HG03280 (cell line): ENCODE measurements at regions not wholly inside any gene's neighbourhood (a gene's known extent, or its start where the extent isn't known, plus 50 kb on each side); places are given as distances from the start of the nearest gene placed in this dataset.
"Not testable (repeated sequence)": the region's sequence is repeated elsewhere in the genome, so short reads cannot be mapped to it uniquely, and the experiment has no call there.

Source experiments
- ATAC-seq: cut with Tn5 transposase; IDR thresholded peaks from one replicate; pipeline ENCODE4 v1.9.1; 2021; ENCODE audit warnings: mild to moderate bottlenecking, moderate library complexity; ENCODE audit not compliant: unreplicated experiment

DNA sequence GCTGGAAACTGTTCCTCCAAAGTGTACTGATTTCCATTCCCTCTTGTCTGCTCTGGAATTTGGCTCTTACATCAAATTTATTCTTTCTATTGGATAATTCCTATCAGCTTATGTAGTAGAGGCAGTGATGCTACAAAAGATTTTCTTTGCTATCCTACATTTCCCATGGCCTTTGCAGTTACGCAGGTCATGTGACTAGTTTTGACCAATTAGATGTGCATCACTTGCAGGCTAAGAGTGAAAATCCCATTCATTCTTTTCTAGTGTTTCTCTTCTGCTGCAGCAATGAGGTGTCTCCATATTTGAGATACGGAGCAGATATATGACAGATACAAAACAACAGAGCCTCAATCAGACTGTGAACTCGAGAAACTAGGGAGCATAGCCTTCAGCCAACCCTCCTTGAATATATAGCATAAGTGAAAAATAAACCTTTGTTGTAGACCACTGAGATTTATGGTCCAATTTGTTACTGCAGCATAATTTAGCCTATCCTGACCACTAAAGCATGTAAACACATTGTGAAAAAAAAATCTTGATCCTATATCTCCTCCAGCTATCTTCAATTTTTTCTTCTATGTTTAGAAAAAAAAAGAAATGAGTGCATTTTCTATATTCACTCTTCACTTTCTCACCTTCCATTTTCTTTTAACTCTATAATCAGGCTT, 102.0 kb downstream of the HNMT start:
- no peak for ATAC-seq

DNA sequence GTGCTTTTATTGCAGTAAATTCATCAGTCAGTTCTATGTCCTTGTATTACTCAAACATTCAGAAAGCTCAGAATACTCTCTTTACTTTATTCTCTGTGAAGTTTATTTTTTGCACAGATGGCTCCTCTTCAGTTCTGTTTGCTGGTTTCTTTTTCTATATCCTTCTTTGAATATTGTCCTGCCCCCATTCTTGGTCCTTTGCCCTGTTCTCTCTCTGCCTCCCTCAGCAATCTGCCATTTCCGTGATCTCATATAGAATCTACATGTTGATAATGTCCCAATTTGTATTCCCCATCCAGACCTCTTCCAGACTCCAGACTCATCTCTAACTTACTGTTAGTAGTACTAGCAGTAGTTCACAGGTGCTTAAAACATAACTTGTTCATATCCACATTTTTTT, 102.6 kb downstream of the HNMT start:
- ATAC-seq, result no peak

DNA sequence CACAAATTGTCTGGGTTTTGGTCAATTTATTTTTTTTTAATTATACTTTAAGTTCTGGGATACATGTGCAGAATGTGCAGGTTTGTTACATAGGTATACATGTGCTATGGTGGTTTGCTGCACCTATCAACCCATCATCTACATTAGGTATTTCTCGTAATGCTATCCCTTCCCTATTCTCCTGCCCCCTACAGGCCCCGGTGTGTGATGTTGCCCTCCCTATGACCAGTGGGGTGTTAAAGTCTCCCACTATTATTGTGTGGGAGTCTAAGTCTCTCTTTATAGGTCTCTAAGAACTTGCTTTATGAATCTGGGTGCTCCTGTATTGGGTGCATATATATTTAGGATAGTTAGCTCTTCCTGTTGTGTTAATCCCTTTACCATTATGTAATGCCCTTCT, 104.4 kb downstream of the HNMT start:
- not testable (repeated sequence) for ATAC-seq

DNA sequence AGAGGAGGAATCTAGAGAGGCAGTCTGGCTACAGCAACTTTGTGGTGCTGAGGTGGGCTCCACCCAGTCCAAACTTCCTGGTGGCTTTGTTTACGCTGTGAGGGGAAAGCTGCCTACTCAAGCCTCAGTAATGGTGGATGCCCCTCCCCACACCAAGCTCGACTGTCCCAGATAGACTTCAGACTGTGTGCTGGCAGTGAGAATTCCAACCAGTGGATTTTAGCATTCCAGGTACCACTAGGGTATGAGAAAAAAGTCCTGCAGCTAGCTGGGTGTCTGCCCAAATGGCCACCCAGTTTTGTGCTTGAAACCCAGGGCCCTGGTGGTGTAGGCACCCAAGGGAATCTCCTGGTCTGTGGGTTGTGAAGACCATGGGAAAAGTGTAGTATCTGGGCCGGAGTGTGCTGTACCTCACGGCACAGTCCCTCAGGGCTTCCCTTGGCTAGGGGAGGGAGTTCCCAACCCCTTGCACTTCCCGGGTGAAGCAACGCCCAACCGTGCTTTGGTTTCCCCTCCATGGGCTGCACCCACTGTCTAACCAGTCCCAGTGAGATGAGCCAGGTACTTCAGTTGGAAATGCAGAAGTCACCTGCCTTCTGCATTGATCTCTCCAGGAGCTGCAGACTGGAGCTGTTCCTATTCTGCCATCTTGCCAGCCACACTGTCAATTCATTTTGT, 106.9 kb downstream of the HNMT start:
- not testable (repeated sequence) for ATAC-seq

DNA sequence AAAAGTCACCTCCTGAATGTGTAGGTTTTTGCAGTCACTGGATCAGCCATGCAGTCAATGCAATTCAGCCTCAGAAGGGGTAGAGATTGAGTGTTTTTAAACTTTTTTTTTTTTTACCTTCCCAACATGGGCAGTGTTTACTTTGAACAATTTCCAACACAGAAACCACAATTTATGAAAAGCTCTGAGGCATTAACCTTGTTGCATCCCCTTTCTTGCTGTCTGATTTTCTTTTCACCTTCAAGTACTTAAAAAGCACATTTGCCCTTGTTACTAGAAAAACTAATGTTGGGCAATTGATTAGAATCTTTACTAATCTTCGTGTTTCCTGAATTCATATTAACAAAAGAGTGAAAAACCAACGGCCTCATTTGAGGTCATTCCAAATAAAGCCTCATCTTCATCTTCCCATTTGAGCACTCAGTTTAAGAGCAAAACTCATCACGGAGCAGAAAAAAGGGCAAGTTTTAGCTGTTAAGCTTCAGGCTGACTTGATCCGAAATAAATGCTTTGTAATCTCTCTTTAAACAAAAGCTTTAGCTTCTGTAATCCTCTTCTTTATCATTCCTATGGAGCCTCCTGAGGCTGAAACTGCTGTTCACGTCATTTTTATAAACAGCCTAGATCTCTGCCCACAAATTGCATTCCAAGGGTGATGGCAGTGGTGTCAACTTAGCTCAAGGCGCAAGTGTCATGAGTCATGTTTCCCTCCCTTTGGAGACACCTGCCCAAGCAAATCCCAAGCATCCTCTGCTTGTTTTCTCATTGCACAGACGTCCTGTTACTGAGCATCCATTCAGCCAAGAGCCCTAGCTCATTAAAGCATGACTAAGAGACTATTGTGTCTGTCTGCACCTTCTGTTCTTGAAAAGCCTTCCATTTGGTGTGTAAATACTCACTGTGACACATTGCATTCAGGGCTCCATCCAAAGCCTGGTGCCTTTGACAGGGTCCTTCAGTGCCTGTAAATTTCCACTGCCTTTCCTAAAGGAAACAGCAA, 107.7 kb downstream of the HNMT start:
- ATAC-seq, result no peak

DNA sequence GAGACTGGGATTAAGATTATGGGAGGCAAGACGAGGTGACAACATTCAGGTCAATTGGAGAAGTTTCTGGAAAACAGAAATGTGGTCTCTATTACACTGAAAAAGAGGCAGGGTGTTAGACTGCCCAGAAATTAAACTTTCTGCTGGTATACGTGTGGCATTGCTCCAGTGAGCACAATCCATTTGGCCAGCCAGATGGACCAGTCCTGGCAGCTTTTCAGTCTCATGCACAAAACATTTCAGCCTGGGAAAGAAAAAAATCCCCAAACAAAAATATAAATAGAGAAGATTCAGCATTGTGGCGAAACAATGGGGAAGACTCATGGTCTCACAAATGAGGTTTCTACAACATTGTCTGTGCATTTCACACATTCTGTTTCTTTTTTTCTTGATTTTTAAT, 113.9 kb downstream of the HNMT start:
- no peak for ATAC-seq

DNA sequence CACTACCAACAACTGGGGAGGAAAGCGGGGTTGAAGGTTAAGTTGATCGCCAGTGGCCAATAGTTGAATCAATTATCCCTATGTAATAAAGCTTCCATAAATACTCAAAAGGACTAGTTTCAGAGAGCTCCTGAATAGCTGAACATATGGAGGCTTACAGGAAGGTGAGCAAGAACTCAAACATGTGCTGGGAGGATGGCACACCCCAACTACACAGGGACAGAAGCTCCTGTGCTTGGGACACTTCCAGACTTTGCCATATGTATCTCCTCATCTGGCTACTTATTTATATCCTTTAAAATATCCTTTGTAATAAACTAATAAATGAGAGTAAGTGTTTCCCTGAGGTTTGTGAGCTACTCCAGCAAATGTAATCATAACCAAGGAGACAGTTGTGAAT, 115.7 kb downstream of the HNMT start:
- ATAC-seq, result no peak

DNA sequence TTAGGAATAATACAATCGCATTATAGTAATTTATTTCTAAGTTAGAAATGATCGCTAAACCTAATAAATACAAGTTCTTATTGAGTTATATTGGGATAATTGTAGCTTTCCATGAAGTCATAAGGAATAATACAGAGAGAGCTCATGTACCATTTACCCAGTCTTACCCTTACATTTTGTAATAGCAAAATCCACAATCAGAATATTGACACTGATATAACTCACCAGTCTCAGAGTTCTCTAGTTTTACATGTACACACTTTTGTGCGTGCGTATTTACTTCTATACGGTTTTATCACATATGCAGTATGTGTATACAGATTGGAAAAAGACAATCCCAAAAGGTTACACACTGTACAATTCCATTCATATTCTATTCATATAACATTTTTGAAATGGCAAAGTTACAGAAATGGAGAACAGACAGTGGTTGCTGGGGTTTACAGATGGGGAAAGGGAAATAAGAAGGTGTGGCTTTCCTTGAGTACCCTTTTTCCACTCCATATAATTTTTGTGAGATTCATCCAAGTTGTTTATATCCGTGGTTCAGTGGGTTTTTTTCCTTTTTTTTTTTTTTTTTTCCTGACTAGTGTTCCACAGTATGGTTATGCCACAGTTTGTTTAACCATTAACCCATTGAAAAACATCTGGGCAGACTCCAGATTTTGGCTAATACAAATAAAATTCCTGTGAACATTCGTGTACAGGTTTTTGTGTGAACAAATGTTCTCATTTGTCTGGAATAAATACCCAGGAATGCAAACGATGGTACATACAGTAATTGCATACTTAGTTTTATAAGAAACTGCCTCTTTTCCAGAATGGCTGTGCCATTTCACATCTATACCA, 117.2 kb downstream of the HNMT start:
- ATAC-seq, result no peak

DNA sequence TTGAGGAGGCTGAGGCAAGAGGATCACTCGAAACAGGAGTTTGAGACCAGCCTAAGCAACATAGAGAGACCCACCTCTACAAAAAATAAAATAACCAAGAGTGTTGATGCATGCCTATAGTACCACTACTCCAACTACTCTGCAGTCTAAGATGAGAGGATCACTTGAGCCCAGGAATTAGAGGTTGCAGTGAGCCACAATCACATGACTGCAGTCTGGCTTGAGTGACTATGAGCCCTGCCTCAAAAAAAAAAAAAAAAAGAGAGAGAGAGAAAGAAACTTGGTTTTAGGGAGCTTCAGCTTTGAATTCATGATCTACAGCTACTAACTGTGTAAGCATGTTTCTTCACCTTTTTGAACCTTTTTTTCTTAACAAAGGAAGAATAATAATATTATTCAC, 119.9 kb downstream of the HNMT start:
- ATAC-seq, result no peak

DNA sequence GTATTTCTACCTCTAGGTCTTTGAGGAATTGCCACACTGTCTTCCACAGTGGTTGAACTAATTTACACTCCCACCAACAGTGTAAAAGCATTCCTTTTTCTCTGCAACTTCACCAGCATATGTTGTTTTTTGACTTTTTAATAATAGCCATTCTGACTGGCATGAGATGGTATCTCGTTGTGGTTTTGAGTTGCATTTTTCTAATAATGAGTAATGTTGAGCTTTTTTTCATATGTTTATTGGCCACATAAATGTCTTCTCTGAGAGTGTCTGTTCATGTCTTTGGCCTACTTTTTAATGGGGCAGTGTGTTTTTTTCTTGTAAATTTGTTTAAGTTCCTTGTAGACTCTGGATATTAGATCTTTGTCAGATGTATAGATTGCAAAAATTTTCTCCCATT, 121.2 kb downstream of the HNMT start:
- ATAC-seq, result not testable (repeated sequence)

DNA sequence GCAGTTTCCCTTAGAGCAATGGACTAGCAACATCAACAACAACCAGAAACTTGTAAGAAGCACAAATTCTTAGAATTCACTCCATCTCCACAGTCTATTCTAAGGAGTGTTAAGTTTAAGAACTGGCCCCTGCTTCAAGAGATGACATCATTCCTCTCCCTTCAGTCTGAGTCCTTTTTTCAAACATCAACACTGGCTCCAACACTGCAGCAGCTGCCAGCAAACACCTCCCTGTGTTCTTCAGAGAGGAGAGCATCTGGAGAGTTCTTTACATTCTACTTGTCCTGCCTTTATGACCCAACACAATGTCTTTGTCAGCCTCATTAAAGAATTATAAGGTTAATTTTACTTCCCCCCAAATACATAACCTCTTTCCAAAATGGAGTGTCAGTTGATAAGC, 122.3 kb downstream of the HNMT start:
- no peak for ATAC-seq

DNA sequence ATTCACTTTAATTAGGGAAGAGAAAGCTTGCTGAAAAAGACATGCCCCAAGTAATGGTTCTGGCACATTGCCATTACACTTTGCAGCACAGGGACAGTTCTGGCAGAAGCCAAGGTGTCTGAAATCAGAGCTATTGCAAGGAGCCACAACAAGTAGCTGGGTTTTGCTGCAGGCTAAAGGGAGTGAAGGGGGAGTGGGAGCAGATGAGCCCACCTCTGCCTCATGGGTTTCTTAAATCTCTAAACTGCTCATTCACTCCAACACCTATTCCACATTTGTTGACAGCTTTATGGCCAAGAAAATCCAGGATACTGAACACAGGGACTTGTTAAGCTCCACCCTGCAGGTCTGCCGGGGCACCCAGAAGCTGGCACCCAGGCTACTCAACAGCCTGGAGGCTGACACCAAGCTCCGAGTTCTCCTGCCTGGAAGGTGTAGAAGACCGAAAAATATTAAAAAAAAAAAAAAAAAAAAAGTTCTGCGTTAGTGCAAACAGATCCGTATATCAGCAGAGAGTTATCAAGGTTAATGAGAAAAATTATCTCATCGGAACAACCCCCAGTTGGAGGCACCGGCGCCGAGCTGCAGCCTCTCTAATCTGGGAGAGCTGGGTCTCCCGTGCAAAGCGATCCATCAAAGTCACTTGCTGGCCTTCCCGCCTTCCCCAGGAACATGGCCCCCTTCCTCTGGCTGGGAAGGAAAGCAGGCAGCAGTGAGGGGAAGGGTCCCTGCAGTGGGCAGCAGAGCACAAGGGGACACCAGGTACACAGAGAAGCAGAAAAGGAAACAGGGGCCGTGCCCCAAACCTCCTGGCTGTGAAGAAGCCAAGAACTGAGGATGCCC, 123.7 kb downstream of the HNMT start:
- no peak for ATAC-seq

DNA sequence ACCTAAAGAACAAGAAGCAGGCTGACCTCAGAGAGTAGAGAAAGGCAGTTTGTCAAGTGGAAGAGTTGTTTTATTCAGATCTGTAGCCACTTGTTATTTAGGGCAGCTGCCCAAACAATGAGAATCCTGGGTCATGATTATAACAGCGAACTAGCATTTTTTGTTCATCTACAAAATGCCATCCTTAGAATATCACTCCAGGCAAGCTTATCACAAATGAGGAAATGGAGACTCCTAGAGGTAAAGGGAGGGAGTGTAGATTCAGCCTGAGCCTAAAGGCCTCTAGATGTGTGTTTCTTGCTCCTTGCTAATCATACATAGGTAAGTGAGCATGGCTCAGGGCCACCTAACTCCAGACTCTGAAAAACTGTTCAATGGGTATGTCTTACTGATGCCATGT, 126.1 kb downstream of the HNMT start:
- ATAC-seq, result no peak

DNA sequence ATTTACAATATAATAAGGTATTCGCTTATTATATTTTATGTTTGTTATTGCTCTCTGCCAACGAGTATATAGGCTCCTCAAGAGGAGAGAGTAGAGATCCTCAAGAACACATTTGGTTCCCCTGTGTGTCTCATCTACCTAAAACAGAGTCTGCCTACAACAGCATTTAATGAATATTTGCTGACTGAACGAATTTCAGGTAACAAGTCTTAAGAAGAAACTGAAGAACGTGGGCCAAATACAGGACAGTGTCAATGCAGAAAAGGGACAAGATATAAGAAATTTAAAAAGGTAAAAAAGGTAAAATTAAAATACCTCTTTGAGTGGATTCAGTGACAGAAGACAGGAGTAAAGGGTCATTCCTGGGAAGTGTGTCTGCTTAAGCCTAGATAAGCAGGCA, 129.2 kb downstream of the HNMT start:
- no peak for ATAC-seq

DNA sequence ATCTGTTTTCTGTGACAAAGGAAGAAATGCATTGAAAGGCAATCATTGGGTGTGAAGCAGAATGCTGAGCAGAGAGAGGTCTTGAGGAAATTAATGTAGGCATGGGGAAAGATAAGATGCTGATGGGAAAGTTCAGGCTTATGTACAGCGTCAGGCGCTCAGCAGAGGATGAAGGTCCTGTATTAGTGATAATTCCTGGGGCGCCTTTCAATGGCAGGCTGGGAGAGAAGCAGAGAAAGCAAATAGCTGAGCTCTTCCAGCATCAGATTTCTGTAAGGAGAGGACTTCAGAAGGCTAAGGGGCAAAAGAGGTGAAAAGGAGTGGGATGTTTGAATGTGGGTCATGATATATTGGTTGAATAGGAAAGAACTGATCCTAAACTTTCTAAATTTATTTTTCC, 129.8 kb downstream of the HNMT start:
- ATAC-seq, result no peak

DNA sequence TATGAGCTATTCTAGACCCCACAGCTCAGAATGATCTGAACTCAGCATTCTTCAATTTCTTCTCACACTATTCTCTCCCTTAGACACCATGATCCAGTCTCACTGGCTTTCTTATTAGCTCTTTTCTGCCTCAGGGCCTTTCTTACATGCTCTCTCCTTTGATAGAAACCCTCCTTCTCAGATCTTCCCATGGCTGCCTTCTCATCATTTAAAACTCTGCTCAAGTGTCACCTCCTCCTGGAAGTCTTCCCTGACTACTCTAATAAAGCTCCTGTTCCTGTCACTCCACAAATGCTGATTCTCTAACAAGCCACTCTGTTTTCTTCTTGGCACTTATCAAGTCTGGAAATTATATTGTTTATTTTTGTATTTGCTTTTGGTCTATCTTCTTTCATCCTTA, 131.1 kb downstream of the HNMT start:
- ATAC-seq, result no peak

DNA sequence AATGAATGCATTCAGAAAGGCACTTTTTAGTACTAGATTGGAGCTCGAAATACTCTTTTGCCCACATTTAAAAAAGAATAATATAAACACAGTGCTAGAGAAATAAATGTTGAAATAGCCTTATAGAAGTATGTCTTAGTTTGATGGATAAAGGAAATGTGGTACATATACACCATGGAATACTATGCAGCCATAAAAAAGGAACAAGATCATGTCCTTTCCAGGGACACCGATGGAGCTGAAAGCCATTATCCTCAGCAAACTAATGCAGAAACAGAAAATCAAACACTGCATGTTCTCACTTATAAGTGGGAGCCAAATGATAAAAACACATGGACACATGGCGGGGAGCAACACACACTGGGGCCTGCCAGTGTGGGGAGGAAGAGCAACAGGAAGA, 135.0 kb downstream of the HNMT start:
- ATAC-seq, result not testable (repeated sequence)

DNA sequence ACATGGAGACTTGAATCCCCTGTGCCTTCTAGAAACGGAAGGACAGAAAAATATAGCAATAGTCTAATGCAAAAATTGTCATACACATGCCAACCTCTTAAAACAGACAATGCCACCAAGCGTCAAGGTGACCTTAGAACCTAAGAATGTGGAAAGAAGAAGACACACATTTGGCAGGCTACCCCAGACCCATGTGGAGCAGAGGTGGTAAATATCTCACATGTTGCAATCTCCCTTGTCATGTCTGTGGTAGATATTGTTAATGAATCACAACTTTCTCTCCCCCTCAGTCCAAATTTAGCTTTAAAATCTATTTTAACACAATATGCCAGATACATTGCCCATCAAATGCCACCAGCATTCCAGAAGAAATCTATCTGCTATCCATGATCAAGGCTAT, 137.4 kb downstream of the HNMT start:
- ATAC-seq, result no peak

DNA sequence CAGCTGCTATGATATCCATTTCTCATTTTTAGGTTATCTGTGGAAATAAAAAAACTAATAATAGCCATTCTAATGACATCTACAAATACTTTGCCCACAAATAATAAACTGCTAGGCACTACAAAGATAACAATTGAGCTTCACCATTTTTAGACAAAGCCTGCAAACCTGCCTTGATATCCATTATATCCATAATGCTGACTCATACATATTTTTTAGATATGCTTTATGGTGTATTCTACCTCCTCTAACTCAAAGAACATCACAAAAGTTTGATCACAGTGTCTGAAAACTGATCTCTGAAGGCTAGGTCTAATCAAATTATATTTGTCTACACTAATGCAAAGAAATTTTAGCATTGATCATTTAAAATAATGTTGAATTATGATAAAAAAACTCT, 138.4 kb downstream of the HNMT start:
- no peak for ATAC-seq

DNA sequence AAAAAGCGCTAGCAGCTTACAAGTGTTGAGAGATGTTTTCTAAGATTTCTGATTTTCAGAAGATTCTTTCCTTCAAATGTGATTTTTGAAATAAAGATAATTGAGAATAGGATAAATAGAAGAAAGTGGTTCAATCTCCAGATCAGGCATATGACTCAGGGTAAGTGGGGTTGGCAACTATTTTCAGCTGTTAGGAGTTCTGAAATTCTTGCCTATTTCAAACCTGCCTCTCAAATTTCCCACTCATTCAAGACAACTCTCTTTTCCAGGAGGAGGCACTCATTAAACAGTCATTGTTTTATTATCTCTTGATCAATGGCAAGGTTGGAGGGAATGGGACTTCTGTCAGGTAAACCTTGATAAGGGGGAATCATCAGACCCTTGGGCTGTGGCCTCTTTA, 138.9 kb downstream of the HNMT start:
- ATAC-seq, result no peak
